ENCODE measurements at regions not wholly inside any gene's neighbourhood (a gene's known extent, or its start where the extent isn't known, plus 50 kb on each side); places are given as distances from the start of the nearest gene placed in this dataset.

GRCh38 chr2:40824278-40824677 is 372.4 kb upstream of the SLC8A1 start:
- Histone ChIP-seq H3K36me3 (no peaks in the 10 kb centered on the region), H3K27ac (no peak overlapping the region), H3K4me1 (no peaks in the 10 kb centered on the region), H3K9me3 (no peaks in the 10 kb centered on the region), H3K4me3 (no peak overlapping the region), H3K27me3 (no peaks in the 10 kb centered on the region)
- ATAC-seq (no peak), FAIRE-seq (no peak), DNase-seq (no peak)
- intact Hi-C loops (cut with DNase I) = no loop called here
- WGBS, 2 donors = 58 to 70% methylated on average over 5 of the region's 5 CpGs
- no peak for TF ChIP-seq CTCF (IDR thresholded peaks at IDR 0.05)

GRCh38 chr2:40827392-40827791 is 375.5 kb upstream of the SLC8A1 start:
- ATAC-seq (no peak), DNase-seq (no peak), FAIRE-seq (no peak)
- intact Hi-C loops (cut with DNase I) = no loop called here
- Histone ChIP-seq H3K4me3 (no peak overlapping the region), H3K27ac (no peak overlapping the region), H3K4me1 (no peaks in the 10 kb centered on the region), H3K9me3 (no peaks in the 10 kb centered on the region), H3K36me3 (no peaks in the 10 kb centered on the region), H3K27me3 (no peaks in the 10 kb centered on the region)
- TF ChIP-seq CTCF (IDR thresholded peaks at IDR 0.05) = no peak

GRCh38 chr2:40831321-40831873 is 379.5 kb upstream of the SLC8A1 start:
- Histone ChIP-seq H3K27me3 (no peaks in the 10 kb centered on the region), H3K4me1 (no peaks in the 10 kb centered on the region), H3K9me3 (no peaks in the 10 kb centered on the region), H3K27ac (no peak overlapping the region), H3K4me3 (no peak overlapping the region), H3K36me3 (no peaks in the 10 kb centered on the region)
- TF ChIP-seq CTCF (IDR thresholded peaks at IDR 0.05) = no peak
- ATAC-seq = no peak
- intact Hi-C loops (cut with DNase I) = no loop called here
- 43 to 49% methylated on average over 3 of the region's 3 CpGs for WGBS, 2 donors
- DNase-seq = no peak
- no peak for FAIRE-seq

GRCh38 chr2:40841856-40842255 is 390.0 kb upstream of the SLC8A1 start:
- no peak for ATAC-seq
- intact Hi-C loops (cut with DNase I) = no loop called here

More at GRCh38 chr2:40841856-40842255, 390.0 kb upstream of the SLC8A1 start:
- no peaks in the 10 kb centered on the region for H3K9me3 ChIP-seq
- DNase-seq = no peak
- no peak overlapping the region for H3K4me3 ChIP-seq
- H3K27me3 ChIP-seq = peaks cover 0 to 3% (median 0%) of the 10 kb centered on the region in 4 donors
- no peak overlapping the region for H3K27ac ChIP-seq
- H3K4me1 ChIP-seq = no peaks in the 10 kb centered on the region
- no peaks in the 10 kb centered on the region for H3K36me3 ChIP-seq
- 84 to 92% methylated on average over 2 of the region's 2 CpGs for WGBS, 2 donors
- FAIRE-seq = no peak
- no peak for TF ChIP-seq CTCF (IDR thresholded peaks at IDR 0.05)

Data from pancreas (tissue), 10 donors.